ENCODE measurements at regions not wholly inside any gene's neighbourhood (a gene's known extent, or its start where the extent isn't known, plus 50 kb on each side); places are given as distances from the start of the nearest gene placed in this dataset.

- Histone ChIP-seq H3K36me3 (ENCODE audit: control insufficient read depth in 2 of 3, insufficient read depth in 3 of 3, low read length in 3 of 3) (no peaks in the 10 kb centered on the region), H3K27ac (ENCODE audit: low read depth, low read length) (no peak overlapping the region), H3K4me1 (ENCODE audit: control insufficient read depth in 2 of 2, insufficient read depth in 2 of 2, low read length in 2 of 2) (no peaks in the 10 kb centered on the region), H3K9me3 (ENCODE audit: control insufficient read depth in 2 of 3, low read length in 3 of 3) (no peaks in the 10 kb centered on the region), H3K27me3 (ENCODE audit: control insufficient read depth in 2 of 2, insufficient read depth in 2 of 2, low read length in 2 of 2) (no peaks in the 10 kb centered on the region), H3K4me3 (ENCODE audit: low read length) (no peak overlapping the region)
- ChIA-PET POLR2A (no interaction called here), CTCF (no interaction called here)
- ATAC-seq (no peak), DNase-seq (no peak)
- H3K27ac Mint-ChIP-seq, result peak overlapping the region in 1 of 9 donors; percentile 48
- H3K36me3 Mint-ChIP-seq, result no peaks in the 10 kb centered on the region
- intact Hi-C loops (cut with micrococcal nuclease), result no loop called here
- H3K27me3 Mint-ChIP-seq, result no peaks in the 10 kb centered on the region
- H3K4me1 Mint-ChIP-seq, result peaks cover 0 to 2% (median 0%) of the 10 kb centered on the region in 7 donors
- no peak overlapping the region for H3K4me3 Mint-ChIP-seq
- peaks cover 0 to 7% (median 0%) of the 10 kb centered on the region in 11 donors for H3K9me3 Mint-ChIP-seq
Measured at GRCh38 chr9:81086416-81086815, 602.9 kb downstream of the TLE1 start.

DNA sequence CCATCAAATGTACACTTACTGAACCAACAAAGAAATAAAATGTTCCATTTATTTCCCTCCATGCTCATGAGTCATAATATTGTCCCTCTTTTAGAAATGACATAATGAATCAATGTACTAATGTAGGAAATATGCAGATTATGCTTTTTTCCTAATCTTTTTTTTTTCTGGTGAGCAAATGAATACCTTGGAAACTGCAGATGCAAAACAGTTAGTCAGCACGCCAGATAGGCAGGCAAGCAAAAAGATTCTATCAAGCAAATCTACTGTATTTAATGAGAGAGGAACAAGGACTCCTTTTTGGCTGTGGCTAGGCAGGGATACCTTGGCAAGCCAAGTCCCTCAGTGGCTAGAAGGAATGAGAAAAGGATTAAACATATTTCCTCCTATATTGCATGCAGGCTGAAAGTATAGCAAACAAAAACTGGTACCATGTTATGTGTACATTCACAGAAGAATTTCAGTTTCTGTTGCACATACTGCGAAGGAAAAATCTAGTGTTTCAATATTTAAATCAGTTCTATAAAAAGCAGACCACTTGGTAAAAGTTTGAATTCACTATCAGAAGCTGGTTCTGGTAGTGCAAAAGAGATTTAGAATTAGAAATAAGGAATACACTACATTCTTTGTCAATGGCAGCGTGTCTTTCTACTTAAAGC, 605.4 kb downstream of the TLE1 start:
- DNase-seq (no peak), ATAC-seq (no peak)
- H3K36me3 Mint-ChIP-seq, result no peaks in the 10 kb centered on the region
- POLR2A ChIA-PET, result no interaction called here
- Histone ChIP-seq H3K36me3 (ENCODE audit: control insufficient read depth in 2 of 3, insufficient read depth in 3 of 3, low read length in 3 of 3) (no peaks in the 10 kb centered on the region), H3K27me3 (ENCODE audit: control insufficient read depth in 2 of 2, insufficient read depth in 2 of 2, low read length in 2 of 2) (no peaks in the 10 kb centered on the region), H3K4me3 (ENCODE audit: low read length) (no peak overlapping the region), H3K27ac (ENCODE audit: low read depth, low read length) (no peak overlapping the region), H3K9me3 (ENCODE audit: control insufficient read depth in 2 of 3, low read length in 3 of 3) (no peaks in the 10 kb centered on the region), H3K4me1 (ENCODE audit: control insufficient read depth in 2 of 2, insufficient read depth in 2 of 2, low read length in 2 of 2) (no peaks in the 10 kb centered on the region)
- no peak overlapping the region for H3K27ac Mint-ChIP-seq
- H3K4me3 Mint-ChIP-seq, result no peak overlapping the region
- intact Hi-C loops (cut with micrococcal nuclease), result no loop called here
- H3K27me3 Mint-ChIP-seq, result no peaks in the 10 kb centered on the region
- peaks cover 0 to 14% (median 2%) of the 10 kb centered on the region in 11 donors for H3K9me3 Mint-ChIP-seq
- CTCF ChIA-PET, result no interaction called here
- H3K4me1 Mint-ChIP-seq, result peaks cover 0 to 2% (median 0%) of the 10 kb centered on the region in 7 donors

GRCh38 chr9:81083067-81083466, 606.3 kb downstream of the TLE1 start:
- Histone ChIP-seq H3K4me1 (ENCODE audit: control insufficient read depth in 2 of 2, insufficient read depth in 2 of 2, low read length in 2 of 2) (no peaks in the 10 kb centered on the region), H3K27me3 (ENCODE audit: control insufficient read depth in 2 of 2, insufficient read depth in 2 of 2, low read length in 2 of 2) (no peaks in the 10 kb centered on the region), H3K9me3 (ENCODE audit: control insufficient read depth in 2 of 3, low read length in 3 of 3) (no peaks in the 10 kb centered on the region), H3K36me3 (ENCODE audit: control insufficient read depth in 2 of 3, insufficient read depth in 3 of 3, low read length in 3 of 3) (no peaks in the 10 kb centered on the region), H3K4me3 (ENCODE audit: low read length) (no peak overlapping the region), H3K27ac (ENCODE audit: low read depth, low read length) (no peak overlapping the region)
- ATAC-seq (no peak), DNase-seq (no peak)
- Mint-ChIP-seq H3K9me3 (peaks cover 0 to 14% (median 1%) of the 10 kb centered on the region in 11 donors), H3K27me3 (no peaks in the 10 kb centered on the region), H3K4me3 (no peak overlapping the region), H3K27ac (no peak overlapping the region), H3K36me3 (no peaks in the 10 kb centered on the region), H3K4me1 (peaks cover 0 to 2% (median 0%) of the 10 kb centered on the region in 7 donors)
- intact Hi-C loops (cut with micrococcal nuclease), result no loop called here
- CTCF ChIA-PET, result no interaction called here
- POLR2A ChIA-PET, result no interaction called here

DNA sequence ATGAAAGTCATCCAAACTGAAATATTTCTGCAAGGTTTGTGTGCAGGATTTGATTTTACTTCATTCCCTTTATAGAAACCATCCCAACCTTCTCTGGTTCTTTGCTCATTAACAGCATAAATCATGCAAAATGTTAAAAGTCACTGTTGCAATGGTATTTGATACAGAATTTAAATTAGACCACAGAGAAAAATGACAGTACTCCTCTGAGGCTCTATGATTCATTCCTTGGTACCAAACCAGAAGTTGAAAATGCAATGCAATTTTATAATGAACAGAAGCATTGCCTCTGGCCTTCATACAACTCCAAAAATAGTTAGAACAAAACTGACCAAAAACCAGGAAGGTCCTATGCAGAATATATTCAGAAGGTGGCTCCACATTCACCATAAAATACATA, 607.1 kb downstream of the TLE1 start:
- no peak overlapping the region for H3K27ac Mint-ChIP-seq
- H3K36me3 Mint-ChIP-seq, result no peaks in the 10 kb centered on the region
- Histone ChIP-seq H3K36me3 (ENCODE audit: control insufficient read depth in 2 of 3, insufficient read depth in 3 of 3, low read length in 3 of 3) (no peaks in the 10 kb centered on the region), H3K9me3 (ENCODE audit: control insufficient read depth in 2 of 3, low read length in 3 of 3) (no peaks in the 10 kb centered on the region), H3K4me1 (ENCODE audit: control insufficient read depth in 2 of 2, insufficient read depth in 2 of 2, low read length in 2 of 2) (no peaks in the 10 kb centered on the region), H3K4me3 (ENCODE audit: low read length) (no peak overlapping the region), H3K27me3 (ENCODE audit: control insufficient read depth in 2 of 2, insufficient read depth in 2 of 2, low read length in 2 of 2) (no peaks in the 10 kb centered on the region), H3K27ac (ENCODE audit: low read depth, low read length) (no peak overlapping the region)
- DNase-seq (no peak), ATAC-seq (no peak)
- intact Hi-C loops (cut with micrococcal nuclease), result no loop called here
- peaks cover 0 to 2% (median 0%) of the 10 kb centered on the region in 7 donors for H3K4me1 Mint-ChIP-seq
- no peaks in the 10 kb centered on the region for H3K27me3 Mint-ChIP-seq
- peaks cover 0 to 14% (median 1%) of the 10 kb centered on the region in 11 donors for H3K9me3 Mint-ChIP-seq
- H3K4me3 Mint-ChIP-seq, result no peak overlapping the region
- ChIA-PET CTCF (no interaction called here), POLR2A (no interaction called here)

GRCh38 chr9:81080900-81081299, 608.4 kb downstream of the TLE1 start:
- H3K4me1 ChIP-seq (ENCODE audit: control insufficient read depth in 2 of 2, insufficient read depth in 2 of 2, low read length in 2 of 2), result no peaks in the 10 kb centered on the region
- H3K27me3 ChIP-seq (ENCODE audit: control insufficient read depth in 2 of 2, insufficient read depth in 2 of 2, low read length in 2 of 2), result no peaks in the 10 kb centered on the region
- ATAC-seq, result no peak
- no peaks in the 10 kb centered on the region for H3K9me3 ChIP-seq (ENCODE audit: control insufficient read depth in 2 of 3, low read length in 3 of 3)
- H3K4me3 Mint-ChIP-seq, result no peak overlapping the region
- no peaks in the 10 kb centered on the region for H3K36me3 Mint-ChIP-seq
- no peaks in the 10 kb centered on the region for H3K36me3 ChIP-seq (ENCODE audit: control insufficient read depth in 2 of 3, insufficient read depth in 3 of 3, low read length in 3 of 3)
- CTCF ChIA-PET, result no interaction called here
- H3K9me3 Mint-ChIP-seq, result peaks cover 0 to 19% (median 1%) of the 10 kb centered on the region in 11 donors
- intact Hi-C loops (cut with micrococcal nuclease), result no loop called here
- no peak overlapping the region for H3K4me3 ChIP-seq (ENCODE audit: low read length)
- POLR2A ChIA-PET, result no interaction called here
- no peak overlapping the region for H3K27ac ChIP-seq (ENCODE audit: low read depth, low read length)
- H3K27ac Mint-ChIP-seq, result no peak overlapping the region
- DNase-seq, result no peak
- no peaks in the 10 kb centered on the region for H3K27me3 Mint-ChIP-seq
- peaks cover 0 to 2% (median 0%) of the 10 kb centered on the region in 7 donors for H3K4me1 Mint-ChIP-seq

DNA sequence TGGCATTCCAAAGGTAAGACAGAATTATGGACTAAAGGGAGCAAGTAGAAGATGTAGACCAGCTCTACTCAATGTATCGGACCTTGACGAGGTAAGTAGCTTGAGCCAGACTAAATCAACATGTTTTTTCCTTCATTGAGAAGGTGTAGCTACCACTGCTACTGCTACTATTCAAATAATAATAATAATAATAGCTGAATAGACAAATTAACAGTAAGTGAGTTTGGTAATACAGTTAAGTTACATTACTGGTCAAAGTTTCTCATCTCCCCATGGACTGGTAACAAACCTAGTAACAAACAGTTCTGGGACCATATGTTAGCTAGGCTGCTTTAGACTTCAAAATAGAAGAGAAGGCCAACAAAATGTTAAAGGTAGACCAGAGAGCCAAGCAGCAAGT, 609.2 kb downstream of the TLE1 start:
- CTCF ChIA-PET, result no interaction called here
- POLR2A ChIA-PET, result no interaction called here

DNA sequence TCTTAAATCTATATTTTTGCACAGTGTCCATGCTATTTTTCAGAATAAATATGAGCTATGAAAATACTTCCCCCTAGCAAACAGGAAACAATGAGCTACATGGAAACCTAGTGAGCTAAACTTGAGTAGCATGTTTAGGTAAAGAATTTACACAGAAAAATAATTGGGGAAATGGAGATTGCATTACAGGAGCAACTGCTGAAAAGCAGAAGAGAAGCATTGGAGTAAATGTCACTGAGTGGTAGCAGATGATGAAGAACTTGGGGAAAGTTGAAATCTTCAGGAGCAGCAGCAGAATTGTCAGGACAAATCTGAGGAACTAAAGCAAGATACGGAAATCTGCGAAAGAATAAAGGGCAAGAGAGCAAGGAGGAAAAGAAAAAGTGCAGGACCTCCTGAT, 610.3 kb downstream of the TLE1 start:
- no peaks in the 10 kb centered on the region for H3K9me3 ChIP-seq (ENCODE audit: control insufficient read depth in 2 of 3, low read length in 3 of 3)
- Mint-ChIP-seq H3K27ac (peak overlapping the region in 1 of 9 donors; percentile 23), H3K9me3 (peaks cover 0 to 19% (median 1%) of the 10 kb centered on the region in 11 donors), H3K36me3 (no peaks in the 10 kb centered on the region), H3K27me3 (no peaks in the 10 kb centered on the region), H3K4me3 (no peak overlapping the region), H3K4me1 (peaks cover 0 to 2% (median 0%) of the 10 kb centered on the region in 7 donors)
- POLR2A ChIA-PET, result no interaction called here
- intact Hi-C loops (cut with micrococcal nuclease), result no loop called here
- H3K4me1 ChIP-seq (ENCODE audit: control insufficient read depth in 2 of 2, insufficient read depth in 2 of 2, low read length in 2 of 2), result no peaks in the 10 kb centered on the region
- ATAC-seq (no peak), DNase-seq (no peak)
- no peaks in the 10 kb centered on the region for H3K27me3 ChIP-seq (ENCODE audit: control insufficient read depth in 2 of 2, insufficient read depth in 2 of 2, low read length in 2 of 2)
- no peak overlapping the region for H3K27ac ChIP-seq (ENCODE audit: low read depth, low read length)
- CTCF ChIA-PET, result no interaction called here
- no peaks in the 10 kb centered on the region for H3K36me3 ChIP-seq (ENCODE audit: control insufficient read depth in 2 of 3, insufficient read depth in 3 of 3, low read length in 3 of 3)
- H3K4me3 ChIP-seq (ENCODE audit: low read length), result no peak overlapping the region

More for the DNA sequence above, 609.2 kb downstream of the TLE1 start:
- Mint-ChIP-seq H3K9me3 (peaks cover 0 to 19% (median 1%) of the 10 kb centered on the region in 11 donors), H3K4me1 (peaks cover 0 to 2% (median 0%) of the 10 kb centered on the region in 7 donors), H3K4me3 (no peak overlapping the region), H3K27me3 (no peaks in the 10 kb centered on the region), H3K36me3 (no peaks in the 10 kb centered on the region), H3K27ac (no peak overlapping the region)
- H3K9me3 ChIP-seq (ENCODE audit: control insufficient read depth in 2 of 3, low read length in 3 of 3), result no peaks in the 10 kb centered on the region
- no peak for DNase-seq
- no peak for ATAC-seq
- no peak overlapping the region for H3K4me3 ChIP-seq (ENCODE audit: low read length)
- H3K27ac ChIP-seq (ENCODE audit: low read depth, low read length), result no peak overlapping the region
- H3K4me1 ChIP-seq (ENCODE audit: control insufficient read depth in 2 of 2, insufficient read depth in 2 of 2, low read length in 2 of 2), result no peaks in the 10 kb centered on the region
- no peaks in the 10 kb centered on the region for H3K36me3 ChIP-seq (ENCODE audit: control insufficient read depth in 2 of 3, insufficient read depth in 3 of 3, low read length in 3 of 3)
- intact Hi-C loops (cut with micrococcal nuclease), result no loop called here
- H3K27me3 ChIP-seq (ENCODE audit: control insufficient read depth in 2 of 2, insufficient read depth in 2 of 2, low read length in 2 of 2), result no peaks in the 10 kb centered on the region

Measured in naive thymus-derived CD4-positive, alpha-beta T cell (primary cell).